ENCODE measurements at regions not wholly inside any gene's neighbourhood (a gene's known extent, or its start where the extent isn't known, plus 50 kb on each side); places are given as distances from the start of the nearest gene placed in this dataset.

GRCh38 chr1:60367532-60367931, 294.0 kb upstream of the C1orf87 start:
- H2AFZ ChIP-seq (ENCODE audit: low read length), result no peak overlapping the region

DNA sequence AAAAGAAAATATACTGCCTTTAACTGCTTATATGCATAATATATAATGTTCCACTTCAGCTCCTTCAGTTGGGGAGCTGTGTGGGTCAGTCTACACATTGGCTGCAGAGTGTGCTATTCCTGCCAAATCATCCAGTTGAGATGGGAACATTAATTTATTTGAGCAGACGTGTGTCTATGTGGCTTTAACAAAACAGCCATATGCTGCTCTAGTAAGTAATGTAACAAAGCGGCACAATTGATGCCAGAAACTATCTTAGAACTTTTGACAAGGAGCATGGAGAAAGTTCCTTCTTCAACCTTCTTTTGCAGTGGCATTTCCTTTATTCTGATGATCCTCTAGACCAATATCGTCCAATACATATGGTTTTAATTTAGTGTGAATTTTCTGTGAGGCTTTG, 285.9 kb upstream of the C1orf87 start:
- H3K27me3 ChIP-seq (ENCODE audit: control insufficient read depth, insufficient read depth, low read length), result no peaks in the 10 kb centered on the region
- H3K9me3 ChIP-seq (ENCODE audit: control insufficient read depth, insufficient read depth, low read depth, low read length), result no peaks in the 10 kb centered on the region
- H3K36me3 ChIP-seq (ENCODE audit: control insufficient read depth, insufficient read depth, low read length), result no peaks in the 10 kb centered on the region
- H3K4me3 ChIP-seq (replicated peaks in 1 of 4; ENCODE audit: control extremely low read depth in 1 of 4, insufficient read depth in 1 of 4, low read depth in 3 of 4, low read length in 4 of 4), result no peak overlapping the region
- no peaks in the 10 kb centered on the region for H3K4me1 ChIP-seq (ENCODE audit: control insufficient read depth, extremely low read depth, insufficient read depth, low read length)
- no peak for DNase-seq (ENCODE audit: low read depth in 2 of 2)
- H3K9ac ChIP-seq (ENCODE audit: insufficient read depth, low read length), result no peak overlapping the region
- no peaks in the 10 kb centered on the region for H3K79me2 ChIP-seq (ENCODE audit: control insufficient read depth, insufficient read depth, low read length)
- no peak for TF ChIP-seq EZH2 (IDR thresholded peaks at IDR 0.05; ENCODE audit: low read length, missing control alignments)
- TF ChIP-seq, protein P1, sequence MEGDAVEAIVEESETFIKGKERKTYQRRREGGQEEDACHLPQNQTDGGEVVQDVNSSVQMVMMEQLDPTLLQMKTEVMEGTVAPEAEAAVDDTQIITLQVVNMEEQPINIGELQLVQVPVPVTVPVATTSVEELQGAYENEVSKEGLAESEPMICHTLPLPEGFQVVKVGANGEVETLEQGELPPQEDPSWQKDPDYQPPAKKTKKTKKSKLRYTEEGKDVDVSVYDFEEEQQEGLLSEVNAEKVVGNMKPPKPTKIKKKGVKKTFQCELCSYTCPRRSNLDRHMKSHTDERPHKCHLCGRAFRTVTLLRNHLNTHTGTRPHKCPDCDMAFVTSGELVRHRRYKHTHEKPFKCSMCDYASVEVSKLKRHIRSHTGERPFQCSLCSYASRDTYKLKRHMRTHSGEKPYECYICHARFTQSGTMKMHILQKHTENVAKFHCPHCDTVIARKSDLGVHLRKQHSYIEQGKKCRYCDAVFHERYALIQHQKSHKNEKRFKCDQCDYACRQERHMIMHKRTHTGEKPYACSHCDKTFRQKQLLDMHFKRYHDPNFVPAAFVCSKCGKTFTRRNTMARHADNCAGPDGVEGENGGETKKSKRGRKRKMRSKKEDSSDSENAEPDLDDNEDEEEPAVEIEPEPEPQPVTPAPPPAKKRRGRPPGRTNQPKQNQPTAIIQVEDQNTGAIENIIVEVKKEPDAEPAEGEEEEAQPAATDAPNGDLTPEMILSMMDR (conservative IDR thresholded peaks at IDR 0.05 in 1 of 2, IDR thresholded peaks at IDR 0.05 in 1 of 2; ENCODE audit: low read depth in 1 of 2, low read length in 2 of 2), result no peak
- no peak overlapping the region for H2AFZ ChIP-seq (ENCODE audit: low read length)
- H4K20me1 ChIP-seq (ENCODE audit: control insufficient read depth, extremely low read depth, insufficient read depth, low read length), result no peaks in the 10 kb centered on the region
- no peak overlapping the region for H3K27ac ChIP-seq (ENCODE audit: insufficient read depth, low read length)
- H3K4me2 ChIP-seq (ENCODE audit: extremely low read depth, insufficient read depth, low read length), result no peak overlapping the region

More at GRCh38 chr1:60367532-60367931, 294.0 kb upstream of the C1orf87 start:
- Histone ChIP-seq H3K4me1 (ENCODE audit: control insufficient read depth, extremely low read depth, insufficient read depth, low read length) (no peaks in the 10 kb centered on the region), H3K9ac (ENCODE audit: insufficient read depth, low read length) (no peak overlapping the region), H3K36me3 (ENCODE audit: control insufficient read depth, insufficient read depth, low read length) (no peaks in the 10 kb centered on the region), H3K27ac (ENCODE audit: insufficient read depth, low read length) (no peak overlapping the region), H3K9me3 (ENCODE audit: control insufficient read depth, insufficient read depth, low read depth, low read length) (no peaks in the 10 kb centered on the region), H3K79me2 (ENCODE audit: control insufficient read depth, insufficient read depth, low read length) (no peaks in the 10 kb centered on the region), H3K27me3 (ENCODE audit: control insufficient read depth, insufficient read depth, low read length) (no peaks in the 10 kb centered on the region), H4K20me1 (ENCODE audit: control insufficient read depth, extremely low read depth, insufficient read depth, low read length) (no peaks in the 10 kb centered on the region), H3K4me2 (ENCODE audit: extremely low read depth, insufficient read depth, low read length) (no peak overlapping the region), H3K4me3 (replicated peaks in 1 of 4; ENCODE audit: control extremely low read depth in 1 of 4, insufficient read depth in 1 of 4, low read depth in 3 of 4, low read length in 4 of 4) (no peak overlapping the region)
- DNase-seq (ENCODE audit: low read depth in 2 of 2), result no peak
- TF ChIP-seq, protein P1 (conservative IDR thresholded peaks at IDR 0.05 in 1 of 2, IDR thresholded peaks at IDR 0.05 in 1 of 2; ENCODE audit: low read depth in 1 of 2, low read length in 2 of 2), result no peak
- TF ChIP-seq EZH2 (IDR thresholded peaks at IDR 0.05; ENCODE audit: low read length, missing control alignments), result no peak

- Histone ChIP-seq H3K27ac (ENCODE audit: insufficient read depth, low read length) (no peak overlapping the region), H3K27me3 (ENCODE audit: control insufficient read depth, insufficient read depth, low read length) (no peaks in the 10 kb centered on the region), H3K9ac (ENCODE audit: insufficient read depth, low read length) (no peak overlapping the region), H3K4me1 (ENCODE audit: control insufficient read depth, extremely low read depth, insufficient read depth, low read length) (no peaks in the 10 kb centered on the region), H2AFZ (ENCODE audit: low read length) (no peak overlapping the region), H3K79me2 (ENCODE audit: control insufficient read depth, insufficient read depth, low read length) (no peaks in the 10 kb centered on the region), H3K9me3 (ENCODE audit: control insufficient read depth, insufficient read depth, low read depth, low read length) (no peaks in the 10 kb centered on the region), H3K36me3 (ENCODE audit: control insufficient read depth, insufficient read depth, low read length) (no peaks in the 10 kb centered on the region), H4K20me1 (ENCODE audit: control insufficient read depth, extremely low read depth, insufficient read depth, low read length) (no peaks in the 10 kb centered on the region), H3K4me2 (ENCODE audit: extremely low read depth, insufficient read depth, low read length) (no peak overlapping the region), H3K4me3 (replicated peaks in 1 of 4; ENCODE audit: control extremely low read depth in 1 of 4, insufficient read depth in 1 of 4, low read depth in 3 of 4, low read length in 4 of 4) (no peak overlapping the region)
- TF ChIP-seq, protein P1 (conservative IDR thresholded peaks at IDR 0.05 in 1 of 2, IDR thresholded peaks at IDR 0.05 in 1 of 2; ENCODE audit: low read depth in 1 of 2, low read length in 2 of 2), result no peak
- no peak for TF ChIP-seq EZH2 (IDR thresholded peaks at IDR 0.05; ENCODE audit: low read length, missing control alignments)
- DNase-seq (ENCODE audit: low read depth in 2 of 2), result no peak
These were observed 277.0 kb upstream of the C1orf87 start for GRCh38 chr1:60350531-60350930.

Data from fibroblast of lung (primary cell).